IPS DF 4.7 (cell line): ENCODE measurements at regions not wholly inside any gene's neighbourhood (a gene's known extent, or its start where the extent isn't known, plus 50 kb on each side); places are given as distances from the start of the nearest gene placed in this dataset.
"Not testable (repeated sequence)": the region's sequence is repeated elsewhere in the genome, so short reads cannot be mapped to it uniquely, and the experiment has no call there.

Experiments used
- DNase-seq: peaks from one replicate; pipeline ENCODE4 v3.0.0-alpha.2; 2013; ENCODE audit warnings: low spot score; ENCODE audit errors: extremely low read depth

DNA sequence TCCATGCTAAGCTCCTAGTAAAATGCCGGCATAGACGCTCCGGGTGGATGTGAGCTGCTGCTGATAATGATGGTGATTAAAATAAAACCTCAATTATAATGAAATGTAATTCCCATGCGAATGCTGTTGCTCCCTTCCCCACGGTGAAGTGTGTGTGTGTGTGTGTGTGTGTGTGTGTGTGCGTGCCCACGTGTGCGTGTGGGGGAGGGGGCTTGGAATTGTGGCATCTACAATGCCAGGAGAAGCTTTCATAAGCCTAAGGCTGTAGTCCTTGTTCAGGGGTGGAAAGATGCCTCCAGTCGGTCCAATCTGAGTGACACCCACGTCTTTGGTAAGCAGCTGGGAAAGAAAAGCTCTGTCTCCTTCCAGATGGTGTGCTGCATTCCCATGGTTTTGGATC, 137.9 kb downstream of the CDH26 start:
- DNase-seq, result no peak

DNA sequence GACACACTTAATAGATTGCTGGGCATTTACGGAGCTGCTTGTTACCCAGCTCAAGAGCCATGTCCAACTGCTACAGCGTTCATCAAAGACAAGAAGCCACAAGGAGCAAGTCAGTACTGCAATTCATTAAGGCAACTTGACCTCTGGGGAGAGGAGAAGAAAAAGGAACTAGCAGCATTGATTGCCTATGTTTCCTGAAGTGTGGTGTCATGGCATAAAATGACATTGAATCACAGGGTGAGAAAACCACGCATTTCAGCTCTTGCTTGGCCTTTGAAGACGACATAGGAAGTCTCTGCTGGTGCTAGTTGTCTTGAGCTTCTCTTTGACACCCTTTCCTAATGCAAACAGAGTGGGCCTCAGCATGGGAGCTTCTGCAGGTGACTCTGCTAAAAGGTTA, 139.1 kb downstream of the CDH26 start:
- DNase-seq, result no peak

DNA sequence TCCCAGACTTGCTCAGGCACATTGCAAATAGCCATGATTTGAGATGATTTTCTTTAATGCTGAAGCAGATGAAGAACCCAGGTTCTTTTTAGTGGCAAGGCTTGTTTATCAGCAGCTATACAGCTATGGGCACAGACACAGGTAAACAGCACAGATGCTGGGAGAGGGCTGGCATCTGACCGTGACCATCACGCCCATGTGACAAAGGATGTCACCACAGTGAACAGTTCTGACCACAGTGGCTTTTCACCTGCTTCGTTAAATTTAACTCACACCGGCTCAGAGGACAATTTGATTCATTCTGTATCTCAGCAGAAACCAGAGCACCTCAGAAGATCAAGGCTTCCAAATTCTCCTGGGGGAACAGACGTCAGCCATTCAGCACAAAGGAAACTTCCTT, 142.6 kb downstream of the CDH26 start:
- DNase-seq, result no peak

DNA sequence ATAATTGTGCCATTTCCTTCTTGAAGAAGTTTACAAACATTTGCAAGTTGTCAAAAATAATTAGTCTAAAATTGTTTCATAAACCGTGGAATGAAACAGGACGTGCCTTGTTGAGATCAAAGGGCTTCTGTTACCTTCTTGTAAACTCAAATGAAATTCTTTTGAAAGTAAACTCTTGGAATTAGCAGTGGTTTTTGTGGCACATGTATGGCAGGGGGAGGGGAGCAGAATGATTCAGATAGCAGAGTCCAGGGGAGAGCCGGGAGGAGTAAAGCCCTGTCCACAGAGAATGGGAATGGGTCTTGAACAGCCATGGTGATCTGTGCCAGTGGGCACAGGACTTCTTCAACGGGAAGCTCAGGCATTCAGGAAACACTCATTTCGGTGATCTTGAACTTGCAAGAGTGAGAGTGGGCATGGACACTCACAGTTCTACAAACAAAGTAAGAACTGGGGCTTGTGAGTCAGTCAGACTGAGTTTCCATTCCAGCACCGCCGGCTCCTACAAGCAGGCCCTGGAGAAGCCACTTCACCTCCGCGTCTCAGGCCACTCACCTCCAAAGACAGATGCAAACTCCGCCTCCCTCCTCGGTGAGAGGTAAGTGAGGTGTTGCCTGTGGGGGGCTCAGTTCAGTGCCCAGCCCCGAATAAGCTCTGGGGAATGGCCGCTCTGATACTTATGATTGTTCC, 143.1 kb downstream of the CDH26 start:
- DNase-seq, result no peak

DNA sequence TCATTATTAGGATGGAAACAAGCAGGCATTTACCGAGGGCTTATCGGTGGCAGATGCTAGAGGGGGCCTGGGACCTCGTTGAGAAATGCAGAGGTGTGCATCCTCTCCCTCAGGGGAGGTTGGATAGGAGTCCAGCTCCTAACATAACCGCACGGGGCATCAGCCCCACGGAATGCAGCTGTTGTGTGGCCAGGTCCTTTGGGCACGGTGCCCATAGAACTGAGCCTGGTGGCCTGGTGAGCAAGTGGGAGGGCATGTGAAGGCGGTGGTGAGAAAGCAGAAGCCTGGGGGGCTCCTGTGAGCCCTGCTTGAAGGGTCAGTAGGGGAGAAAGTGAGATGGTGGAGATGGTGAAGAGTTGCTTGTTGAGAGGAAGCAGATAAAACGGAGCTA, 143.7 kb downstream of the CDH26 start:
- DNase-seq, result no peak

DNA sequence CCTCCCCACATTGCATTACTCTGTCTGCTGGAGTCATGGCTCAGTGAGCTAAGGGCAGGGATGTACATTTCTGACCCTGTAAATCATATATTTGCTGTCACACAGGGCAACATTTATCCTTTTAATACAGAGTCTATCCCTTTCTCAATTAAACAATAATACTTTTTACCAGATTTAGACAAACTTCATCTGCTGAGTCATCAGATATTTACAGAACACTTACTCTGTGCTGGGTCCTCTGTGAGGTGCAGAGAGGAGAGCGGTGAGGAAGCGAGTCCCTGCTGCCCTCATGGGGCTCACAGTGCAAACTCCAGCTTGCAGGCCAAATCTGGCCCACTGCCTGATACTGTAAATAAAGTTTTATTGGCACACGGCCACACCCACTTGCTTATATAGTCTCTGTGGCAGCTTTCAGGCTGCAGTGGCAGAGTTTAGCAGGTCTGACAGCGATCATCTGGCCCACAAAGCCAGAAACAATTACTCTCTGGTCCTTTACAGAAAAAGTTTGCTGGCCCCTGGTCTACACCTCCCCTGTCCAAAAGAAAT, 144.5 kb downstream of the CDH26 start:
- DNase-seq, result no peak

DNA sequence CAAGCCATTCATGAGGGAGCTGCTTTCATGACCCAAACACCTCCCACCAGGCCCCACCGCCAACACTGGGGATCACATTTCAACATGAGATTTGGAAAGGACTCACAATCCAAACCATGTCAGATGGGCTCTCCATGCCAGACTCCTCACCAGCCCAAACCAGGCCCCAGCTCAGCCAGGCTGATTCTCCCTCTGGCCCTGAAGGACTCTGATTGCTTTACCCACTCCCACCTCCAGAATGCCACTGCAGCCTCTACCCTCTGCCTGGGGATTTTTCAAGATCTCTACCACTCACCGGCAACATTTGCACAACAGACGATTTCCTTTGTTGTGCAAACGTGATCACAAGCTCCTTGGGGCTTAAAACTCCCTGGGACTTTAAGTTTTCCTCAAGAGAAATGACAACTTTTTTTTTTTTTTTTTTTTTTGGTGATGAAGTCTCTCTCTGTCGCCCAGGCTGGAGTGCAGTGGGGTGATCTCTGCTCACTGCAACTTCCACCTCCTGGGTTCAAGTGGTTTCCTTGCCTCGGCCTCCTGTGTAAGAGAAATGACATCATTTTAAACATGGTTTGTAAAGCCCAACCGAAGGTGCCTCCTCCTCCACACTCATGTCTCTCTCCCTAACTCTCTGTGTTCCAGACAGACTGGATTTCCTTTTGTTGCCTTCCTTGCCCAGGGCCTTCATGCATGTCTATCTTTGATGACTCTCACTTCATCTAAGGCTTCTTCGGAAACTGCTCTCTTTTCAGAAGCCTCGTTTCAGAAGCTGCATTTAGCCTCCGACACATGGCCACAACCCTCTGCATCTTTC, 147.0 kb downstream of the CDH26 start:
- DNase-seq, result peak; percentile 38

DNA sequence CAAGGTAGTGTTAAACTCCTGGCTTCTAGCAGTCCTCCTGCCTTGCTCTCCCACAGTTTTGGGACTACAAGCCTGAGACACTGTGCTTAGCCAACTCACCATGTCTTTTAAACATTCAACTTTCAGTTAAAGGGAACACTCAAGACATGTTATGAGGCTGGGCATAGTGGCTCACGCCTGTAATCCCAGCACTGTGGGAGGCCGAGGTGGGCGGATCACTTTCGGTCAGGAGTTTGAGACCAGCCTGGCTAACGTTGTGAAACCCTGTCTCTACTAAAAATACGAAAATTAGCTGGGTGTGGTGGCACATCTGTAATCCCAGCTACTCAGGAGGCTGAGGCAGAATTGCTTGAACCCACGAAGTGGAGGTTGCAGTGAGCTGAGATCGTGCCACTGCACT, 148.0 kb downstream of the CDH26 start:
- DNase-seq, result not testable (repeated sequence)

DNA sequence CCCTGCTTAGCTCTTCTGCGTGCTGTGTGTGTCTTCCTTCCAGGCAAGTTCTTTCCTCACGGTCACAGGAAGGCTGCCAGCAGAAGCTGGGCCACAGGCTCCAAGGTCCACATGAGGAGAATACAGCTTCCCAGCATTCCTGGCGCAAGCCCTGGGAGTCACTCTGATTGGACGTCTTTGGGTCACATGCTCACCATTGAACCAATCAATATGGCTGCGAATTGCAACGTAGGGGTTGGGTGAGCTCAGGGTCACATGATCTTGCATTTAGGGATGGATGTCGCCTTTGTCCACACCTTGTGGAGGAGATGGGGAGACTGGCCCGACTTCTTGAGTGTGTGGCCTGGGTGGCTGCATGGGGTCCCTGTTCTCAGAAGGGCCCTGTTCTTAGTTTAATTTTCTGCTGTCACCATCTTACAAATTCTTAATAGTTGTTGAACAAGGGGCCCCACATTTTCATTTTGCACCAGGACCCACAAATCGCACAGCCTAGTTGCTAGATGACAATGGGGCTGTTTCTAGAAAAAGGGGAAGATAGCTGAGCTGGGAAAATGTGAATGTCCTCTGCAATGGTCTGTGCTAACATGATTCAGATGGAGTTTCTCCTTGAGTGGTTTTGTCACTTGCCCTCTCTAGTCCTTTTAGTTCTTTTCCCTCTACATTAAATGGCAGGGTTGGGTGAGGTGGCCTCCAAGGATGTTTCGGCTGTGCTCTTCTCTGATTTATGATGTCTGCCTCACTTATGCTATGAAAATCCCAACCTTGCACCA, 149.6 kb downstream of the CDH26 start:
- no peak for DNase-seq

DNA sequence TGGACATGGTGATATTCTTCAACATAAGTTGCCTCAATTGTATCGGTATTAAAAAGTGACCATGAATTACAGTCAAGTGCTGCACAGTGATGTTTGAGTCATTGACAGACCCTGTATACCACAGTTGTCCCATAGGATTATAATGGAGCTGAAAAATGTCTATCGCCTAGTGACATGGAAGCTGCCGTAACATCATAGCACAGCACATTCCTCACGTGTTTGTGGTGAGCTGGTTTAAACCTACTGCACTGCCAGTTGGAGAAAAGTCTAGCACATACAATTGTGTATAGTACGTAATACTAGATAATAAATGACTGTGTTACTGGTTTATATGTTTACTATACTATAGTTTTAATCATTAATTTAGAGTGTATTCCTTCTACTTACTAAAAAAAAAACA, 150.2 kb downstream of the CDH26 start:
- no peak for DNase-seq

DNA sequence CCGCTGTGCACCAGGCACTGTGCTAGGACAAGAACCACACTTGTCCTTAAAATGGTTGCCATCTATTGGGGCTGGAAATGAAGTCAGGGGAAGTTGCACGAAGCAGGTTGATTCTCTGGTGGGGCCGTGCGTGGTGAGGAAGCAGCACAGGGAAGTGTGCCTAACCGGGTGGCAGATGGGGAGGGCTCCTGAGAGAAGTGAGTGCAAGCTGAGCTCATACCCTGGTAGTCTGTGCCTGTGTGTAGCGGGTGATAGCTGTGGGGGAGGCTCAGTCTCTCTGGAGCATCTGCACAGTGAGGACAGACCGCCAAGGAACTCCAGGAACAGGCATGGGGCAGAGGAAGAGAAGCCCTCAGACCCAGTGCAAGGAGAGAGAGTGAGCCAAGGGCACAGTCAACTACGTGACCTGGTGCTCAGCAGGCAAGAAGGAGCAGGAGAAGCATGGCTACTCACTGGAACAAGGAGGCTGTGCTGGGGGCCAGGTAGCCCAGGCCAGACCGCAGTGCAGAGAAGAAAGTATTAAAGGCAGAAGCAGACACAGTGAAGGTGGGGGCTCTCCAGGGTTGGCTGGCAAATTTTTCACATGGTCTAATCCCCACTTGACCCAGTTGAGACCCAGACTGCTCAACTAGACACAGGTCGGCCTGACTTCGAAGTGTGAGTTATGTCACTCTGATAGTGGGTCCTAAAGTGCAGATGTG, 155.0 kb downstream of the CDH26 start:
- no peak for DNase-seq

DNA sequence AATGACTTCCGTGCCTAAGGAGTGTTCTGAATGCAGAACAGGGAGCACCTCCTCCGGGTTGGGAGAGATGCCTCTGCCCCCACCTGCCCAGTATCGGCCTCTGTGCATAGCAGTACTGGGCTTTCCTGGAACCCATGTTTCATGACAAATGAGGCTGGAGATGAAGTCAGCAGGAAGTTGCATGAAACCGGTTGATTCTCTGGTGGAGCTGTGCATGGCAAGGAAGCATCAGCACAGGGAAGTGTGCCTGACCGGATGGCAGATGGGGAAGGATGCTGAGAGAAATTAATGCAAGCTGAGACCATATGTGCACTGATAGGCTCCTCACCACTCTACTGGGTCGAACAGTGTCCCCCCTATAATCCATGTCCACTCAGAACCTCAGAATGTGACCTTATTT, 155.5 kb downstream of the CDH26 start:
- DNase-seq, result no peak

DNA sequence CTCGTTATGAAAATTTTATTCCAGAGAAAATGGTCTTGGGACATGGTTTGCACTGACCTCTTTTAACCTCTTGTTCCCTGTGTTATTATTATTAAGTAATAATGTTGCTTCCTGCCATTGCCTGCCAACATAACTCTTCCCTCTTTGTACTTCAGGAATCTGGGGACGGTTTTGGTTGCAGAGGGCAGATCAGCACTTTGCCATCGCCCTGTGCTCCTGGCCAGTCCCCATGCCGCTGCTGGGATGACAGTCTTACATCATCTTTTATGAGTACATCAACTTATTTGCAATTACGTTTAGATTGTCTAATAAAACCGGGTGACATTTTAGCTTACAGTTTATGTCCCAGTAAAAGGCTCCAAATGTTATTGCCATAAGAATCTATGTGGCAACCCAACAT, 157.2 kb downstream of the CDH26 start:
- no peak for DNase-seq

DNA sequence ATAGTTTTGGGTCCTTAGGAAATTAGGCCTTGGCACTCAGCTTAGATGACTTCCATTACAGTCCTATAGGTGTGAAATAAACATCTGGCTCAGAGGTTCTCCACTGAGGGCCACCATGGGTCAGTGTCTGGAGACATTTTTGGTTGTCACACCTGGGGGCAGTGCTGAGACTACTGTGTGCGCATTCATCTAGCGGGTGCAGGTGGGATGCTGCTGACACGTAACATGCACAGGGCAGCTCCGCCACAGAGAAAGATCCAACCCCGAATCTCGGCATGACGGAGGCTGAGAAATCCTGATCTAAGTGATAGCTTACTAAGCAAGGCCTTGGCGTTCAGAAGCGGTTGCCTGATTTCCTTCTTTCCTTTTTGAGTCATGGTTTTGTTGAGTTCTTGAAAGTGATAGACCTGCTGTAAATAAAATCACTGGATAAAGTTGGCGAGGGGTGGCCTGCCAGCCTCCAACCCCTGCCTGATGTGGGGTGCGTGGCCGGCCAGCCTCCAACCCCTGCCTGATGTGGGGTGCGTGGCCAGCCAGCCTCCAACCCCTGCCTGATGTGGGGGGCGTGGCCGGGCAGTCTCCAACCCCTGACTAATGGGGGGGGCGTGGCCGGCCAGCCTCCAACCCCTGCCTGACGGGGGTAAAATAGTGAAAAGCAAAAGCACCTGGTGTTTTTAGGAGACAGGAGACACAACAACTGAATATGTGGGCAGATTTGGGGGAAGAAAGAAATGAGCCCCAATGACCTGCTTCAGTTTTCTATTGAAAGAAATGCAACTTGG, 158.1 kb downstream of the CDH26 start:
- DNase-seq, result no peak

DNA sequence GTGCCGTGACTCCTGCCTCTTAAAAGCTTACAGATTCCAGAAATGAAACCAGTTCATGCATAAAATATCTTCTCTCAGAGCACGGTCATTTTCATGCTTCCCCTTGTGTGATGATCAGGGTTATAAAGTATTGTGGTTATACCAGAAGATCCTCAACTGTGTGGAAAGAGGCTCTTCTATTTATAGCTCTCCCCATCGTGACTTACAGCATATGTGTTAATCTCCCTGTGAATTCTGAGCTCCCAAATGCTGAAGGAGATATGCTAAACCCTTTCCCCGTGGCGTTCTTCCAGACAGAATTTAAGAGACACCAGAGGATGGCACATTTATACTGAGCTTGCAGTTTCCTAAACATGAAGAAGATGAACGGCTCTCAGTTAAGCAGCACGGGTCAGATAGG, 158.8 kb downstream of the CDH26 start:
- no peak for DNase-seq

DNA sequence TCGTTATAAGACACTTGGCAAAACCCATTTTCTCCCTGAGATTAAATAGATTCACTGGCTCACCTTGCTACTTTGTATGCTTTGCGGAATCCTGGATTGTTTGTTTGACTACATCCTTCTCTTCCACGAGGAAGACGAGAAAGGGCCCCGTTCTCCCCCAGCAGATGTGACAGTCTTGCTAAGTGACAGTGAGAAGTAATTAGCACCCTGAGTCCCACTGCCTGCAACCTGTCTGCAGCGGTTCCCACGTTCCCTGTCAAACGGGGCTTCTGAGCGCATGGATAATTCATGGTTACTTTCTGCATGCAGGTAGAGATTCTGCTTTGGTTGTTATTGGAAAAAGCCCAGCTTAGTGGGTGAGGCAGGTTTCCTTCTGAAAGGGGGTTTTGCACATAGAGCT, 163.7 kb downstream of the CDH26 start:
- DNase-seq, result no peak

DNA sequence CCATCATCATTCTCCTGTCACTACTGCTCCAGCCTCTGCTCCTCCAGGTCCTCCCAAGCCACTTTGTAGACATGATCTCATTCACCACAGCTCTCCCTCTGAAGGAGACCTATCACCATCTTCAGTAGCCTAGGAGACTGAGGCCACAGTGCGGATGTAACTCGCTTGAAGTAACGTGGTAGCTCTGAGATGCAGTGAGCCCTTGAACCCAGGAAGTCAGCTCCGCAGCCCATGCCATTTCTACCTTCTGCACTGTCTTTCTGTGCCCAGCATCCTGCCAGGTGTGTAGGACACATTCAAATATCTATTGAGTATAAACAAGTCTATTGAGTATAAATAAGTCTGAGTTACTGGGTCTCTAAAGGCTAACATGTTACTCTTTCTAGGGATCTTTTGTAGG, 164.4 kb downstream of the CDH26 start:
- no peak for DNase-seq

DNA sequence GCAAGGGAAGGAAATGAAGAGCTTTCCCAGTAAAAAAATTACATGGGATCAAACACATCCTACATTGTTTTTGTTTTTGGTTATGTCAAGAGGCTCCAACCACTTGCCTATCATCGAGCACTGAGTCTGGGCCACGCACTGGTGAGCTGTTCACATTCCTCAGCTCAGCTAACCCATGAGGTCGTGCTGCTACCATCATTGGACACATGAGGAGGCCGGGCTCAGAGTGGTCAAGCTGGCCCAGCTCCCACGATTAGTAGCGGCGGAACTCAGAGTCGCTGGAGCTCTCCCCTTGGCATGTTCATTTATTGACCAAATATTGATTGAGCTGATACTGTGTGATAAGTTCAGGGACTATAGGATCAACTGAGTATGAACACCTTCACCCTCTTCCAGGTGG, 164.9 kb downstream of the CDH26 start:
- DNase-seq, result no peak

DNA sequence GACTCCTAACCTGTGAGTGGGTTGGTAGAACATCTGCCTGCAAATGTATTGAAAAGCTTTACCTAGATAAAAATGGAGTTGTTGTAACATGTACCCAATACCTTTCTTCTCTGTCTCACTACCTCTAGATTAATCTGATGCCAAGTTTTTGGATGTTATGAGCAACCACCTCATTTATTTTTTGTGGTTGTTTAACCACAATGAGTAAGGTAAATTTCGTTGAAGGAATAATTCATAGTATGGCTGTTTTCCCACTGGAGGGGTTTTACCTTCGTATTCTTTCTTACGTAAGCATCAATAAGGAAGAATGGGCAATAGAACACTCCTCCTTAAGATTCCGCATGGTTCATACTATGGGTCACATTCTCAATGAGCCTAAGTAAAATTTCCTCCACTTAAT, 165.4 kb downstream of the CDH26 start:
- no peak for DNase-seq

DNA sequence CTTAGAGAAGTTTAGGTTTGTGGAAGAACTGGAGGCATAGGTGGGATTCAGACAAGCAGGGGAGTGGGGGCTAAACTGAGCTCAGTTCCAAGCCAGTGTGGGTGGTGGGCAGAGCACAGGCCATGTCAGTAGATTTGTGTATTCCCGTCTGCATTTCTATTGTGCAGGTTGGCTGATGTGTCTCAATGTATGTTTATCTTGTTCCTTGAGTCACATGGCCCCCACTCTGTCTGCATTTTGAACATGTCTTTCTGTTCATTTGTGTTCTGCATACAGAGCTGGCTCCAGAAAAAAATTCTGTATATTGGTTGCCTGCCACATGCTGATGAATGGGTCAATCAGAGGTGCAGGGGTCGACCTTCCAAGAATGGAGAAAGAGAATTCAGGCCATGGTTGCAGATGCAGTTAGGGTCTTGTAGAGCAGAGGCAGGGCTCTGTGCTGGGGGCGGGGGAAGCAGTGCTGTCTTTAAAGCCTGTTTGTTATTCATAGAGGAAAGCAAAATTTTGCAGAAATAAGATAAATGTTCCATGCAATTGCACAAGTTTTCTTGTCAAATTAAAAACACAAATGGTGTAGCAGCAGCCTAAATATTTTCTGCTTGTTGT, 166.7 kb downstream of the CDH26 start:
- DNase-seq, result no peak
